ENCODE measurements at regions not wholly inside any gene's neighbourhood (a gene's known extent, or its start where the extent isn't known, plus 50 kb on each side); places are given as distances from the start of the nearest gene placed in this dataset.

DNA sequence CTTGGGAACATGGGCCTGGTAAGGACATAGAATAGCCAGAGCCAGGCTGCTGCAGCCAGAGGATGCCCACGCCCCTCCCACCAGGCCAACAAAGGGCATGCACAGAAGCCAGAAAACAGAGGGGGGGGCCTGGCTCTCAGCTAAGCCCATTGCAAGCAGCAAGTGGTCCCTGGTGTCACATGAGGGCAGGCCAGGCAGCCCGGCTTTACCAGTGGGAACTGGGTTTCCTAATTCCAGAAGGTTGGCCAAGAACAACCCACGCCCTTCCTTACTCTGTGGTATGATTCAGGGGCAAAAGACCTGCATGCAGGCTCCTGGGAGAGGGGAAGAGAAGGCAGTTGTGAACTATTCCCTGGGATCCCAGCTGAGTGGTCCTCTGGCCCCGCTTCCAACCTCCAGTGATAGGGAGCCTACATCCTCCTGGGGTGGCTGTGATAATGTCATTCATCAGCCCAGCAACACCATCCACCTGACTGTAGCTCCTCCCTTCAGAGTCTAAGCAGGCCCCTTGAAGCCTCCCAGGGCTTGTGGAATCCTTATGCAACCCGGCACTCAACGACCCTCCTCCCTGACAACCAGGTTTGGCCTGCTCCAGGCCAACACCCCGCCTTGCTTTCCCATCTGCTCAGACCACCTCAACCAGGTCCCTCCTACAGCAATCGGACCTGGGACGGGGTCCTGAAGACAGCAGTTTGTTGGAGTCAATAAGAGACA lies 62.1 kb upstream of the LMO1 start:
- Histone ChIP-seq H3K4me1 (ENCODE audit: control insufficient read depth, insufficient read depth, low read length) (peaks cover 21% of the 10 kb centered on the region), H3K36me3 (ENCODE audit: control insufficient read depth in 2 of 2, insufficient read depth in 2 of 2, low read length in 1 of 2) (no peaks in the 10 kb centered on the region), H3K9ac (ENCODE audit: control insufficient read depth, insufficient read depth, low read length) (no peak overlapping the region), H3K27me3 (replicated peaks in 1 of 2; ENCODE audit: control insufficient read depth in 2 of 2, insufficient read depth in 2 of 2, low read length in 1 of 2) (no peaks in the 10 kb centered on the region), H3K4me2 (ENCODE audit: control insufficient read depth, insufficient read depth) (no peak overlapping the region), H4K20me1 (ENCODE audit: control insufficient read depth, insufficient read depth) (no peaks in the 10 kb centered on the region), H3K4me3 (no peak overlapping the region), H3K27ac (ENCODE audit: control insufficient read depth, insufficient read depth) (no peak overlapping the region), H2AFZ (ENCODE audit: control insufficient read depth, low read depth, low read length) (no peak overlapping the region), H3K79me2 (ENCODE audit: control insufficient read depth, insufficient read depth, low read length) (no peaks in the 10 kb centered on the region), H3K9me3 (replicated peaks; ENCODE audit: control insufficient read depth, insufficient read depth, low read length) (no peaks in the 10 kb centered on the region)
- FAIRE-seq, result no peak
- ChIA-PET CTCF (no interaction called here), POLR2A (no interaction called here), SMC1A (ENCODE audit: uncharacterized antibody, unreplicated experiment) (interaction anchor here (1.5 to 1.8 kb wide), 2 partner anchors 10 to 242 kb away, joined by 3 to 4 read pairs; no protein-coding TSS in a partner anchor), RAD21 (ENCODE audit: unreplicated experiment) (no interaction called here)
- ATAC-seq, result no peak
- no peak for TF ChIP-seq HDAC2 (IDR thresholded peaks at IDR 0.05)
- no peak for DNase-seq (ENCODE audit: low read depth, low spot score)
- intact Hi-C loops (cut with micrococcal nuclease; ENCODE audit: unreplicated experiment), result no loop called here
- in situ Hi-C loops (cut with MboI), result no loop called here
- WGBS (ENCODE audit: insufficient coverage, insufficient replicate concordance, low lambda C conversion rate, missing lambda C conversion rate), result 62% methylated on average over 9 of the region's 9 CpGs
- no TSS peak for BruUV-seq (replicated peaks)

DNA sequence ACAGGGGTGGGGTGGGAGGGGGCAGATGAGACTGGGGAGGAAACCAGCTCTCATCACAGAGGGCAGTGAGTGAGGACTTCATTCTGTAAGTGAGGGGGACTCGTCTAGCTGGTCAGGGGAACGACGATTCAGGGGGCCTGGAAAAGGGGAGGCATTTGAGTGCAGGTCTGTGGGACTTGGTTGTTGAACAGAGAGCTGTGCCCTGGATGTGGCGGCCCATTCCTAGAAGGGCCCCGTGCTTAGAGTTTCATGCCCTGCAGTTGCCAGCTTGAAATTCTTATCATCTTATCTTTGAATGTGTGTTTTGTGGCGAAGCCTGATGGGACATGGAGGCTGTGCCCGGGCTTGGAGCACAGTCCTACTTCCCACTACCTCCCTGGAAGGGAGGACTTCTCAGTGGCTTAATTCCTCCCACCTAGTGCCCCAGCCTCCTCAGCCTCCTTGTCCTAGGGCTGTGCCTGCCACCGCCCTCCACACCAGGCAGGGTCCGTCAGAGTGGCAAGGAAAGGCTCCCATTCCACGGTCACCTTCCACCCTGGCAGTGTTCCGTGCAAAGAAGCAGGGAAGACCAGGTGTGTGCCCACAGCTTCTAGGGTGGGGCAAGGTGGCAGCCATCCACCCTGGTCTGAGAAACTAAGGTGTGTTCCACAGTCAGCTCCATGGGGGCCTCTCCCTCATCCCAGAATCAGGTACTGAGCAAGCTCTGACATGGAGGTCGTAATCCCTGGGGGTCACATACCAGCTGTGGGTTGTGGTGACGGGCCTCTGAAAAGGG lies 59.7 kb upstream of the LMO1 start:
- intact Hi-C loops (cut with micrococcal nuclease; ENCODE audit: unreplicated experiment), result no loop called here
- H3K36me3 ChIP-seq (ENCODE audit: control insufficient read depth in 2 of 2, insufficient read depth in 2 of 2, low read length in 1 of 2), result no peaks in the 10 kb centered on the region
- H3K4me1 ChIP-seq (ENCODE audit: control insufficient read depth, insufficient read depth, low read length), result peaks cover 9% of the 10 kb centered on the region
- no peak overlapping the region for H3K4me2 ChIP-seq (ENCODE audit: control insufficient read depth, insufficient read depth)
- TF ChIP-seq NR2F1 (conservative IDR thresholded peaks at IDR 0.05) (no peak), CREM (IDR thresholded peaks at IDR 0.05; ENCODE audit: low read depth) (no peak)
- FAIRE-seq (no peak), ATAC-seq (no peak), DNase-seq (ENCODE audit: low read depth, low spot score) (no peak)
- in situ Hi-C loops (cut with MboI), result no loop called here
- H3K9ac ChIP-seq (ENCODE audit: control insufficient read depth, insufficient read depth, low read length), result no peak overlapping the region
- no peak overlapping the region for H3K4me3 ChIP-seq
- ChIA-PET RAD21 (ENCODE audit: unreplicated experiment) (no interaction called here), CTCF (interaction anchor here (1.1 kb wide), 1 partner anchor 60 kb away, joined by 5 read pairs; the partner anchor contains the start of gene LMO1), SMC1A (ENCODE audit: uncharacterized antibody, unreplicated experiment) (no interaction called here), POLR2A (interaction anchor here (0.6 kb wide), 1 partner anchor 34 kb away, joined by 3 read pairs; no protein-coding TSS in a partner anchor)
- no peak overlapping the region for H2AFZ ChIP-seq (ENCODE audit: control insufficient read depth, low read depth, low read length)
- WGBS (ENCODE audit: insufficient coverage, insufficient replicate concordance, low lambda C conversion rate, missing lambda C conversion rate), result 43% methylated on average over 13 of the region's 13 CpGs
- H3K9me3 ChIP-seq (replicated peaks; ENCODE audit: control insufficient read depth, insufficient read depth, low read length), result no peaks in the 10 kb centered on the region
- H4K20me1 ChIP-seq (ENCODE audit: control insufficient read depth, insufficient read depth), result no peaks in the 10 kb centered on the region
- H3K27me3 ChIP-seq (replicated peaks in 1 of 2; ENCODE audit: control insufficient read depth in 2 of 2, insufficient read depth in 2 of 2, low read length in 1 of 2), result no peaks in the 10 kb centered on the region
- no peak overlapping the region for H3K27ac ChIP-seq (ENCODE audit: control insufficient read depth, insufficient read depth)
- no TSS peak for BruUV-seq (replicated peaks)
- H3K79me2 ChIP-seq (ENCODE audit: control insufficient read depth, insufficient read depth, low read length), result no peaks in the 10 kb centered on the region
